OCI-LY3 (cell line): ENCODE measurements at regions not wholly inside any gene's neighbourhood (a gene's known extent, or its start where the extent isn't known, plus 50 kb on each side); places are given as distances from the start of the nearest gene placed in this dataset.

Experiments
- H2AFZ ChIP-seq: fragments of 200-600, 300-600 bp; shearing (Covaris generic); 2 replicates; pipeline ENCODE4 v1.6.0; 2014; ENCODE audit warnings: antibody characterized with exemption, low read depth, low read length
- H3K27ac ChIP-seq: fragments of 200-600, 300-600 bp; sonication (generic); 2 replicates; pipeline ENCODE4 v1.5.1; 2014; ENCODE audit warnings: mild to moderate bottlenecking, low read length, moderate library complexity, mixed read lengths
- H3K27me3 ChIP-seq: fragments of 200-600, 300-600 bp; sonication (generic); 2 replicates; pipeline ENCODE4 v1.6.1; 2014; ENCODE audit warnings: low read depth, low read length, mixed read lengths
- H3K36me3 ChIP-seq: fragments of 200-600, 300-600 bp; sonication (generic); replicated peaks from 2 replicates; pipeline ENCODE3; 2014; ENCODE audit warnings: low read depth, low read length, mixed read lengths
- H3K4me1 ChIP-seq: fragments of 300-600, 200-600 bp; sonication (generic); 2 replicates; pipeline ENCODE4 v1.6.1; 2014; ENCODE audit warnings: low read length, mixed read lengths
- H3K4me2 ChIP-seq: fragments of 200-600, 300-600 bp; sonication (generic); 2 replicates; pipeline ENCODE4 v1.6.1; 2014; ENCODE audit warnings: low read length, mixed read lengths
- H3K4me3 ChIP-seq: fragments of 300-600, 200-600 bp; sonication (generic); 2 replicates; pipeline ENCODE4 v1.5.1; 2014; ENCODE audit warnings: antibody characterized with exemption, mild to moderate bottlenecking, low read length, moderate library complexity
- H3K79me2 ChIP-seq: fragments of 300-600, 200-600 bp; shearing (Covaris generic); 2 replicates; pipeline ENCODE4 v1.6.1; 2014; ENCODE audit warnings: mild to moderate bottlenecking, low read length, mixed read lengths
- H3K9ac ChIP-seq: fragments of 300-600, 200-600 bp; shearing (Covaris generic); 2 replicates; pipeline ENCODE4 v1.6.0; 2014; ENCODE audit warnings: mild to moderate bottlenecking, low read length, moderate library complexity
- H3K9me3 ChIP-seq: fragments of 200-600, 300-600 bp; shearing (Covaris generic); 2 replicates; pipeline ENCODE4 v1.6.1; 2014; ENCODE audit warnings: low read length, mixed read lengths; ENCODE audit not compliant: insufficient read depth
- H4K20me1 ChIP-seq: fragments of 200-600, 300-600 bp; sonication (generic); 2 replicates; pipeline ENCODE4 v1.6.1; 2016; ENCODE audit warnings: low read length, mixed read lengths; ENCODE audit not compliant: insufficient read depth
- EZH2phosphoT487 ChIP-seq: fragments of 200-600 bp; shearing (Covaris generic); IDR thresholded peaks from 2 replicates; pipeline ENCODE4 v1.6.1; 2018; ENCODE audit warnings: antibody characterized with exemption, mixed run types, low read depth
- TF ChIP-seq, protein P1 (sequence below): fragments of 200-600, 300-600 bp; sonication (generic); IDR thresholded peaks from 2 replicates; pipeline ENCODE4 v1.5.1; 2014; ENCODE audit warnings: antibody characterized with exemption, low read length, low read depth

DNA sequence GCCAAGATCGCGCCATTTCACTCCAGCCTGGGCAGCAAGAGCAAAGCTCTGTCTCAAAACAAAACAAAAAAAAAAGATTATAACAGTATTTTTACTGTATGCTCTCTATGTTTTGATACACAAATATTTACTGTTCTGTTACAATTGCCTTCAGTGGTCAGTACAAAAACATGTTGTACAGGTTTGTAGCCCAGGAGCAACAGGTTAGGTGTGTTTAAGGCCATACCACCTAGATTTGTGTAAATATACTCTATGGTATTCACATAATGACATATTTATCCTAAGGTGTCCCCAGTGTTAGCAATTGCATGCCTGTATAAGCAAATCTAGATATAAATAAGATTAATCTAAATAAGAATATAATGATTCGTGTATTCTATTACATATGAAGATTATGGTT lies 625.0 kb downstream of the TMEM182 start:
- Histone ChIP-seq H2AFZ (no peak overlapping the region), H3K4me3 (no peak overlapping the region), H3K4me2 (no peak overlapping the region), H3K79me2 (no peaks in the 10 kb centered on the region), H3K27ac (no peak overlapping the region), H3K27me3 (no peaks in the 10 kb centered on the region), H3K4me1 (no peaks in the 10 kb centered on the region), H3K36me3 (no peaks in the 10 kb centered on the region), H4K20me1 (no peaks in the 10 kb centered on the region), H3K9ac (no peak overlapping the region), H3K9me3 (no peaks in the 10 kb centered on the region)
- TF ChIP-seq, protein P1, sequence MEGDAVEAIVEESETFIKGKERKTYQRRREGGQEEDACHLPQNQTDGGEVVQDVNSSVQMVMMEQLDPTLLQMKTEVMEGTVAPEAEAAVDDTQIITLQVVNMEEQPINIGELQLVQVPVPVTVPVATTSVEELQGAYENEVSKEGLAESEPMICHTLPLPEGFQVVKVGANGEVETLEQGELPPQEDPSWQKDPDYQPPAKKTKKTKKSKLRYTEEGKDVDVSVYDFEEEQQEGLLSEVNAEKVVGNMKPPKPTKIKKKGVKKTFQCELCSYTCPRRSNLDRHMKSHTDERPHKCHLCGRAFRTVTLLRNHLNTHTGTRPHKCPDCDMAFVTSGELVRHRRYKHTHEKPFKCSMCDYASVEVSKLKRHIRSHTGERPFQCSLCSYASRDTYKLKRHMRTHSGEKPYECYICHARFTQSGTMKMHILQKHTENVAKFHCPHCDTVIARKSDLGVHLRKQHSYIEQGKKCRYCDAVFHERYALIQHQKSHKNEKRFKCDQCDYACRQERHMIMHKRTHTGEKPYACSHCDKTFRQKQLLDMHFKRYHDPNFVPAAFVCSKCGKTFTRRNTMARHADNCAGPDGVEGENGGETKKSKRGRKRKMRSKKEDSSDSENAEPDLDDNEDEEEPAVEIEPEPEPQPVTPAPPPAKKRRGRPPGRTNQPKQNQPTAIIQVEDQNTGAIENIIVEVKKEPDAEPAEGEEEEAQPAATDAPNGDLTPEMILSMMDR: no peak
- TF ChIP-seq EZH2phosphoT487: no peak

DNA sequence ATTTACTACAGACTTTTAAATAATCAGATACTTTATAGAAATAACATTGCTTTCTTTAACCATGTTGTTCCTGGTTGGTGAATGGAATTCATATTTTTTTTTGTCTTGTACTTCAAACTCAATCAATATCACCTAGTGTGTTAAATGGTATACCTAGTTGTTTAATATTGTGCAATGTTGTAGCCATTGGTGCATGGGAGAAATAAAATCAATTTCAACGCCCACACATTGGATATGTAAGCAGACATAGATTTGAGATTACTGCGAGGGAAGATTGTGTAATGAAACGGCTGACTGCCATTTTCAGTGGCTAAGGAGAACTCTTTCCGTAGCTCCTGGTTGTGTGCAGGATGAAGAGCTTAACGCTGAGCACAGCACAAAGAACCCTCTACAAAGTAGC lies 626.1 kb downstream of the TMEM182 start:
- H3K9ac ChIP-seq: no peak overlapping the region
- H3K4me2 ChIP-seq: no peak overlapping the region
- H3K79me2 ChIP-seq: no peaks in the 10 kb centered on the region
- H3K9me3 ChIP-seq: no peaks in the 10 kb centered on the region
- TF ChIP-seq, protein P1: no peak
- no peak for TF ChIP-seq EZH2phosphoT487
- H4K20me1 ChIP-seq: no peaks in the 10 kb centered on the region
- H3K27ac ChIP-seq: no peak overlapping the region
- H3K36me3 ChIP-seq: no peaks in the 10 kb centered on the region
- H3K27me3 ChIP-seq: no peaks in the 10 kb centered on the region
- H3K4me1 ChIP-seq: no peaks in the 10 kb centered on the region
- H3K4me3 ChIP-seq: no peak overlapping the region
- no peak overlapping the region for H2AFZ ChIP-seq

DNA sequence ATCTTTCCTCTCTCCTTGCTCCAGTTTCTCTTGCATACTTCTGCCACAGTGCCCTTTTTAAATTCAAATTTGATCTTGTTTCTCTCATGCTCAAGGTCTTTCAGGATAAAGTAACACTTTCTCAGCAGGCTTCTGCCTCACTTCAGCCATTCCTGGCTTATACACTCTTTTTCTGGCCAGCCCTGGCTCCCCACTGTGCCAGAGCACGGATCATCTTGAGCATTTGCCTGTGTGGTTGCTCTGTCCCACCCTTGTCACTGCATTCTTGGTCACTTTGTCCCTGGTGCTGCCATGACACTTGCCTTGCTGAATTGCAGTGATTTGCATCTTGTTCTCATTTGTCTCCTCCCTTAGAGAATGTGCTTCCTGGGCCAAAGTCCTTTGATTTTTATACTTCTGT lies 634.3 kb downstream of the TMEM182 start:
- no peak overlapping the region for H3K4me2 ChIP-seq
- no peaks in the 10 kb centered on the region for H3K4me1 ChIP-seq
- no peak overlapping the region for H3K27ac ChIP-seq
- no peak overlapping the region for H3K9ac ChIP-seq
- TF ChIP-seq EZH2phosphoT487: no peak
- TF ChIP-seq, protein P1: no peak
- no peaks in the 10 kb centered on the region for H3K27me3 ChIP-seq
- H3K36me3 ChIP-seq: no peaks in the 10 kb centered on the region
- no peaks in the 10 kb centered on the region for H3K79me2 ChIP-seq
- no peaks in the 10 kb centered on the region for H3K9me3 ChIP-seq
- H3K4me3 ChIP-seq: no peak overlapping the region
- no peak overlapping the region for H2AFZ ChIP-seq
- no peaks in the 10 kb centered on the region for H4K20me1 ChIP-seq

DNA sequence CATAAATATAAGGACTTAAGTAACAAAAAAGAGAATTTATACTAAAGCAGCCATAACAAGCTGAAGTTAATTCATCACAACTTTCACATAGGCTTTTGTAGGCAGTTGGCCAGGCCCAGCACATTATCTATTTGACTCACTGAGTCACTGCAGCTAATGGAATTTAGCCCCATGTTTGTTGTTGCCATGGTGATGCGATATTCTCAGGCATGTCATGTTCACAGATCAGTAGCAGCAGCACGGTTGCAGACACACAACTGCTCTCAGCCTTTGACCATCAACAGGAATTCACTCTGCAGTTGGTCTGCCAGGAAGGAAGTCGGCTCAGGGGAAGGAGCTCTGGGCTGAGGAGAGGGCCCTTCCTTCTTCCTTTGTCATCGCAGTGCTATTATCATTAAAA lies 639.8 kb downstream of the TMEM182 start:
- Histone ChIP-seq H3K9ac (no peak overlapping the region), H3K4me1 (no peaks in the 10 kb centered on the region), H3K4me3 (no peak overlapping the region), H3K79me2 (no peaks in the 10 kb centered on the region), H3K4me2 (no peak overlapping the region), H3K9me3 (no peaks in the 10 kb centered on the region), H3K27ac (no peak overlapping the region), H2AFZ (no peak overlapping the region), H3K36me3 (no peaks in the 10 kb centered on the region), H3K27me3 (no peaks in the 10 kb centered on the region), H4K20me1 (no peaks in the 10 kb centered on the region)
- no peak for TF ChIP-seq EZH2phosphoT487
- TF ChIP-seq, protein P1: no peak
